ENCODE measurements at regions not wholly inside any gene's neighbourhood (a gene's known extent, or its start where the extent isn't known, plus 50 kb on each side); places are given as distances from the start of the nearest gene placed in this dataset.

- TF ChIP-seq CTCF (conservative IDR thresholded peaks at IDR 0.05 in 1 of 2, IDR thresholded peaks at IDR 0.05 in 1 of 2; ENCODE audit: extremely low read depth in 1 of 2, insufficient read depth in 1 of 2, low read depth in 1 of 2, low read length in 2 of 2) = no peak
- no peak for TF ChIP-seq EZH2 (IDR thresholded peaks at IDR 0.05; ENCODE audit: borderline replicate concordance, low read length)
These were observed 299.1 kb upstream of the OBI1 start for GRCh38 chr13:78958006-78958405.

All from mammary epithelial cell (primary cell).